Left colon (tissue), 2 donors: ENCODE measurements at regions not wholly inside any gene's neighbourhood (a gene's known extent, or its start where the extent isn't known, plus 50 kb on each side); places are given as distances from the start of the nearest gene placed in this dataset.

ENCODE experiments used
- ATAC-seq: fragments of 200-7000 bp; cut with Tn5 transposase; one replicate; pipeline ENCODE4 v1.9.1; 2020; ENCODE audit warnings: mild to moderate bottlenecking, moderate library complexity
- DNase-seq, 2 donors: peaks; one replicate each; pipeline ENCODE4 v3.0.0-alpha.2; 2020
- intact Hi-C, 2 donors: fragments of 100-400 bp; cut with DNase I in 1 of 2; cut with micrococcal nuclease in 1 of 2; formaldehyde crosslinking; loops; one replicate each; pipeline versions ENCODE4 v1.11.2 to v1.14.0; 2022; cut with DNase I, micrococcal nuclease
- donor health status: DM: no; HTN: no; CAD: no.
- donor health status: DM: yes; HTN: yes; CAD: no.

DNA sequence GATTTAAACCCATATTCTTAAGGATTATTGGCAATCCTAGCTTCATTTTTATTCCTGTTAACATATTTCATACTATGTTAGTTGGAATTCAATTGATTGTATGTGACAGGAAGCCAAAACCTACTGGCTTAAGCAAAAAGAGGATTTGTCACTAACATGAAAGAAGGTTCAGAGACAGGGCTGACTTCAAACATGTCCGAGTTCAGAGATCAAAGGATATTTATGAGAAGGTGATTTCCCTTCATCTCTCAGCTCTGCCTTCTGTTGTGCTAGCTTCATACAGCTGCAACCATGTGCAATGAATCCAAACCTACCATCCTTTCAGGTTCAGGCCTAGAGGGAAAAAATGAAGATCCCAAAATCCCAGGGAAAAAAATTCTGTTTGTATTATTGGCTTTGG, 349.7 kb downstream of the ATP23 start:
- DNase-seq, result no peak

GRCh38 chr12:58293308-58293982, 352.1 kb downstream of the ATP23 start:
- intact Hi-C loops, result no loop called here
- ATAC-seq, result no peak
- no peak for DNase-seq

More for the DNA sequence above, 349.7 kb downstream of the ATP23 start:
- intact Hi-C loops, result no loop called here
- no peak for ATAC-seq

DNA sequence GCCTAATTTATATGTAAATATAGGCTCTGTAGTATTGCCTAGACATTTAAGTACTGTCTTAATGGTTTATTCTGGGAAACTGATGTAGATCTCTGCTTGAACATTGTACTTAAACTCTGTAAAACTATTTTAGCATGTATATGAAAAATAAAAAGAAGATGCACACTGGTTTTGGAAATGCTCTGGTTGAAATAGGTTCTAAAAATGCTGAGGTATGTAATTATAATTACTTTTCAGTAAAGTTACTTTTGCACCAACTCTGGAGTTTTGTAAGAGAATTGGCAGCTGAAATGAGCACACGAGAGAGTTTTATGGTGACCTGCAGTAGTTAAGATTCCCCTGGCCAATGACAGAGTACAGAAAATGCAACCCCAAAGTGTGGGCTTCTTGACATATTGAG, 353.9 kb downstream of the ATP23 start:
- ATAC-seq, result no peak

DNA sequence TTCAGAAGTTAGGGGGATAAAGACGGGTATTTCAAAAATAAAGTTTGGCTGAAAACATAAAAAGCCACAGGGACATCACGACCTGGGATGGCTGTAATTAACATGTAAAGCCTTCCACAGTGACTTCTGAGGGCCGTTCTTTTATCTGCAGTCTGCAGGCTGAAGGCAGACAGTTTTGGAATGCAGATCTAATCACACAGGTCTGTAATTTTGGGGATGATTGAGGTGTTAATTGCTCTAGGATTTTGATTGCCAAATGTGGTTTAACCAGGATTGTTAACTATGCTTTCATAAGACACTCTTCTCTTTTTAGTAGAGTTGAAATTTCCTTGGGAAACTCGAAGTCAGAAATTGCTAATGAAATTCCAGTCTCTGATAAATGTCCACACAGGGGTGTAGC, 355.5 kb downstream of the ATP23 start:
- ATAC-seq (no peak), DNase-seq (no peak)
- intact Hi-C loops, result no loop called here

More for the DNA sequence above, 353.9 kb downstream of the ATP23 start:
- intact Hi-C loops, result no loop called here
- no peak for DNase-seq

DNA sequence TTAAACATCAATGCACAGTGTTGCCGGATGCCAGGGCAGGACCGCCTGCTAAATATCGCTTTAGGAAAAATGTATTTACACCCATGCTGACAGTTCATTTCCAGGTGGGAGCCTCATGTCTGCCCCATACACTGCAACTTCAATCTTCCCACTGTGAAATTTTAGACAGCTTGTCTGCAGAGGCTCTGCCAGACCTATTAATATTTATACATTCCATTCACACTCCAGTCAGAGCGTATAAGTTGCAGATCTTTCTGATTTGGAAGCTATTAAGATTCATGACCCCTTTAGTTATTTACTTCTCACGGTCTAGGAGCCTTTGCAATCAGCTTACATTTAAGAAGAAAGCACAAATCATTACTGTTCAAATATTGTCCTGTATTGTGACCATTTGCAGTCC, 357.4 kb downstream of the ATP23 start:
- no peak for ATAC-seq
- intact Hi-C loops, result no loop called here
- DNase-seq, result no peak

DNA sequence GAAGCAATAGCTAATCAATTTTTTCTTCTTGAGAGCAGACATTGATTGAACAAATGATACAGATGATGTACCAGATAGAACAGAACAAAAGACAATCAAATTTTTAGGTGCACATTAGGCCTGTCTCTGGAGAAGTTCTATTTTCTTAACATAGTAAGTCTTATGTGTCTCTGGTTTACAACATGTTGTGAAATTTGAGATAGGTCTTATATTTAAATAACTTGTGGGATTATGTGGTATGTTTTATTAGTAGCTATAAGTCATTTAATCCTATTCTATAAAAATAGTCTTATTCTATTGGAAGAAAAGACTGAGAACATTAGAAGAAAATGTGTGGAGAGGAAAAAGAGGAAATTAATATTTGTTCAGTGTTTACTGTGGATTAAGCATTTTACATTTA, 358.0 kb downstream of the ATP23 start:
- ATAC-seq (no peak), DNase-seq (no peak)
- intact Hi-C loops, result no loop called here

GRCh38 chr12:58301038-58301729, 359.8 kb downstream of the ATP23 start:
- intact Hi-C loops, result no loop called here
- no peak for ATAC-seq
- no peak for DNase-seq

- DNase-seq (no peak), ATAC-seq (peak; percentile 39)
- intact Hi-C loops, result no loop called here
Measured at GRCh38 chr12:58301730-58302122, 360.4 kb downstream of the ATP23 start.

DNA sequence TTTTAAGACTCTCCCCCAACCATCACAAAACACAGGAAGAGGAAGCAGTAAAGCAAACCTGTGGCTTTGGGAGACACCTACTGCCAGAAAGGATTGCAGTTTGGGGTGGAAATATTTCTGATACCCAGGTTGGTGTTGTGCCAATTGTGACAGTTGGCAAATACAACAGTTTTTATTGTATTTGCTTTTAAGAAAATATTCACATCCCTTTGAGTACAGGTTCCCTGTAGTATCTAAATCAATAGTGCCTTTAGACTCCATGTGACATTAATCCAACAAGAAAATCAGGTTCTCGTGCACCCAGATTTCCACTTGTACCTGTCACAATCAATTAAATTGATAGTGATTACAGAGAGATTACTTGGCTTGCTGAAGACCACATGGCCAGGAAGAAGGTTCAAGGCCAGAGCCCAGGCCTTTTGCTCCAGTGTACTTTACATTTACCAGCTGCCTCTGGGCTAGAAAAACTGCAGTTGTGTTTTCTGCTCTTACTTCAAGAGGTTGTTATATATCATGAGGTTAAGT, 361.2 kb downstream of the ATP23 start:
- peak; percentile 89 for ATAC-seq

GRCh38 chr12:58306266-58307000, 365.1 kb downstream of the ATP23 start:
- ATAC-seq (no peak), DNase-seq (no peak)
- intact Hi-C loops, result no loop called here

More for the DNA sequence above, 361.2 kb downstream of the ATP23 start:
- intact Hi-C loops, result no loop called here
- peak; percentile 23 to 51 for DNase-seq

DNA sequence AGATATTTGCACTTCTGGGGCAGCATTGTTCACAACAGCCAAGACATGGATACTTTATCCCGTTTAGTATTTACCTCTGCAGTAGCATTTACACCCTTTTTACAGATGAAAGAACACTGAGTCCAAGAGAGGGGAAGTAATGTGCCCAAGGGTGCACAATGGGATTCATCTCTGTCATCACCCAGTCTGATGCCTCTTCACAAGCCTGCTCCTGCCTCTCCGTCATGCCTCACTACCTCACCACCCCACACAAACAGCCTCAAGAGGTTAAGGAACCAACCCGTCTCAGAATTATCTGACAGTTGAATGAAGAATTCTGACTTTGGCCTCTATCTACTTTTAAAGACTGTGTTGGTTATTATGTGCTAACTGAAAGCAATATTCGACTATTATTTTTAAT, 368.4 kb downstream of the ATP23 start:
- intact Hi-C loops, result no loop called here
- ATAC-seq, result no peak
- DNase-seq, result no peak

DNA sequence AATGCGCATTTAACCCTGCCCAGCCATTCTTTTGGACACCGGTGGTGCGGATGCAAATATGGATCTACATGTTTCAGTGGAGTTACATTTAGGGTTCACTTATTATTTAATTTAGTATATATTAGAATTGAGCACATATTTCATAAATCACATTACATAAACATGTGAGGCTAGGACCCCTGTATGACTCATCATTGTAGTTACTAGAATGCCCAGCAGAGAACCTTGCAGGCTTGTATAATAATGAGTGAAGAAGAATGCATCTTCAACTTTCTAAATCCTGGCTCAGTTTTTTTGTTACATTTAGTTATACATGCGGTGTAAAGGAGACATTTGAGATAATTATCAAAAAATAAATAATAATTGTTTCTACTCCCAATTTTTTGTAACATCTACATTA, 369.0 kb downstream of the ATP23 start:
- ATAC-seq (no peak), DNase-seq (no peak)
- intact Hi-C loops, result no loop called here

GRCh38 chr12:58310809-58311622, 369.6 kb downstream of the ATP23 start:
- DNase-seq (no peak), ATAC-seq (no peak)
- intact Hi-C loops, result no loop called here

DNA sequence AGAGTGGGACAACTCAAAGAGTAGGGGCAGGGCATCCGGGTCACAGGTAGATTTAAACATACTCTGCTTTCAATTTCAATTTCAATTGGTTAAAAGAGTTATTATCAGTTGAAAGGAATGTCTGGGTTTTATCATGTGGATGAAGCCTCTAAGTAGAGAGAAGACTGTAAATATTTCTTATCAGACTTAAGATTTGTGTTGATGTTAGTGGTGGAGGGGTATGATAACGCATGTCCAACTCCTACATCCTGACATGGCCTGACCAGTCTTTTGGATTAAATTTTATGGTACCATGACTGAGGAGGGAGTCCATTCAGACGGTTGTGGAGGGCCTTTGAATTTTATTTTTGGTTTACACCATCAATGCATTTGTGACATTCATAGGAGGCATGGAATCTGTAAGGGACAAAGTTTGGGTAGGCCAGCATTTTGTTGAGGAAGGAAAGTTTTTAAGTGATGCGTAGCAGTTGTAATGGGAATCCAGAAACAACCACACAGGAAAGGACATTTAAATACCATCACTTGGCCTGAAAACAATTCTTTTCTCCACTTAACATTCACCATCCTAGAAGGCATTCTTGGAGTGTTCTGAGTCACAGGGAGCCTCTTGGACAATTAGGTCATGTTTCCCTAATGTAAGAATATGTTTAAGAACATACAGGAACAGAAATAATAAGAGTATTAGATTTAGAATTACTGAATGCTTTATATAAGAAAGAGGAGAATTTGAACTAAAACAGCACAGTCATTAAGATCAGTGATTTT, 371.9 kb downstream of the ATP23 start:
- ATAC-seq, result no peak
- intact Hi-C loops, result no loop called here
- DNase-seq, result no peak

- ATAC-seq, result no peak
- intact Hi-C loops, result no loop called here
- no peak for DNase-seq
Measured at GRCh38 chr12:58314610-58315009, 373.2 kb downstream of the ATP23 start.

DNA sequence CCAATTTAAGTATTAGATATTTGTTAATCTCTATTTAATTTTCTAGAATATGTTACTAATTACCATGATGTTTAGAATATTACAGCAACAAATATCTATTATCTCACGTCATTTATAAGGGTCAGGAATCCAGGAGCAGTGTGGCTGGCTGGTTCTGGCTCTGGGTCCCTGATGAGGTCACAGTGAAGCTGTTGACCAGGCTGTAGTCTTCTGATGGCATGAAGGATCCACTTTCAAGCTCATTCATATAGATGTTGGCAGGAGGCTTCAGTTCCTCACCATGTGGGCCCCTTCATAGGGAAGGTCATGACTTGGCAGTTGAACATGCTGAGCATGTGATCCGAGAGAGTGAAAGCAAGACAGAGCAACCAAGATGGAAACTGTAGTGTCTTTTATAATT, 375.6 kb downstream of the ATP23 start:
- intact Hi-C loops, result no loop called here
- no peak for DNase-seq
- ATAC-seq, result no peak

DNA sequence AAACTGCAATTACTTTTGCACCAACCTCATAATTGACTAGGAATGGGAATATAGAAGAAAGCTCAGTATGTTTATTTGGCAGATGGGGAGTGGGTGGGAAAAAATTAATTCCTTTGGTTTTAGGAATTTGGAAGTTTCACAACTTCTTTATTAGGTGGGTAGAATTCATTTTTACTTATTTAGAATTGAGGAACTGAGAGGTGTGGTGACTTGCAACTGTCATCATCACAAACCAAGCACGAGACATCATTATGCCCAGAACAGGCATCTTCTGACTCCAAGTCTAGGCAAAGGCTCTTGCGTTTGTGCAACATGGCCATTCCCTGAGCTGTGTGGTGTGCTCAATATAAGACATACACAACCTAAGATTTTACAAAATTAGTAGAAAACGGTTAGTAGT, 380.0 kb downstream of the ATP23 start:
- intact Hi-C loops, result no loop called here
- no peak for DNase-seq
- ATAC-seq, result no peak

DNA sequence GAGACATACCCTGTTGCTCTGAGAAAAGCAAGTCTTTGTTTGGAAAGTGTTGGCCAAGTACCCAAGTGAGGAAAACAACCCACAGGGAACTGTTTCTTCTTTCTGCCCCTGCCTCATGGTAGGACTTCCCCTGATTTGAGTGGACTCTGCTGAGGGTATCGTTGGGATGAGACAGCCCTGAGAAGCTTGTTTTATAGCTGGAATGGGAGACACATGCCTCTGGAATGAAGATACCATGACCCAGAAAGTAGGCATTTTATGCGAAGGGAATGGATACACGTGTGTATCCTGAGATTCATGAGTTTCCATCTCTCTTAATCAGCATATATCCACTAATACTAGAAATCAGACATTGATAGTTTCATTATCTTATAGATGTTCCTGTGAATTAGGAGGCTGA, 382.3 kb downstream of the ATP23 start:
- no peak for DNase-seq
- intact Hi-C loops, result no loop called here
- ATAC-seq, result no peak
